ENCODE measurements at regions not wholly inside any gene's neighbourhood (a gene's known extent, or its start where the extent isn't known, plus 50 kb on each side); places are given as distances from the start of the nearest gene placed in this dataset.

DNA sequence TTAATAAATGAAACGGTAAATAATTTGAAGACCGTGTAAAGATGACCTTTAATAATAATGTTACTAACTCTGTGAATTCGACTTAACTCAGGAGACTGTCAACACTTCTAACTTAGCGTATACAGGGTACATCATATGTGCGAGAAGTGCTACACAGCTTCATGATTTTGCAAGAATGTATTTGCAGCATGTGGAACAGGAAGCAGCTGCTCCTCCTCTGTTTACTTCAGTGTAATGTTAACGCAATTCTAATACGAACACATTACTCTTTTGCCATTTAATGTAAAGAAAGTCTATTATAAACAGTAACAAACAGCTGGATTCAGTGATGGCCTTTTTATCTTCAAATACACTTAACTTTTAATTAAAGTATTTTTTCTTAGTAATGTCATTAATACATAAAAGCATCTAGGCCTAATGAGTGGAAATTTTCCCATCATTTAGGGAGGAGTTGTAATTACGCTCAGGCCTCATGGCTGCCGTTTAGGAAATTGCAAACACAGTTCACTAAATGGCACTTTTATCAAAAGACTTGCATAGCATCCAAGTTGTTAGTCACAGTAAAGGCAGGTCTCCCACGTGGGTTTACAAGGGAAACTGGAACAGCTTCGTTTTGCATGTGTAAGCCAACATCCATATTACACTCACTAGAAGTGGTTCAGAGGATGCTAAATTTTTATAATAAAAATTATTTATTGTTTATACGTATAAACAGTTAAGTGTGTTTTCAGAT is 635.7 kb downstream of the FBXO15 start:
- Histone ChIP-seq H4K91ac (ENCODE audit: low read length) (no peak overlapping the region), H3K4me3 (ENCODE audit: insufficient read depth in 1 of 2, low read depth in 1 of 2, low read length in 2 of 2) (no peak overlapping the region), H2AK5ac (ENCODE audit: low read length, severe bottlenecking) (no peak overlapping the region), H2BK120ac (ENCODE audit: low read depth, low read length) (no peak overlapping the region), H2BK15ac (ENCODE audit: low read depth, poor library complexity, severe bottlenecking) (no peak overlapping the region), H3K9ac (ENCODE audit: low read length) (no peak overlapping the region), H3K9me3 (ENCODE audit: control insufficient read depth, low read length) (peaks cover 13% of the 10 kb centered on the region), H3K4me2 (ENCODE audit: low read length, poor library complexity, severe bottlenecking) (no peak overlapping the region), H3K27ac (ENCODE audit: low read length, poor library complexity, severe bottlenecking) (no peak overlapping the region), H3K4me1 (ENCODE audit: control insufficient read depth, insufficient read depth, low read depth, low read length) (no peaks in the 10 kb centered on the region), H3K4ac (ENCODE audit: low read depth in 1 of 2, low read length in 2 of 2) (no peak overlapping the region), H3K14ac (ENCODE audit: low read length in 2 of 2) (no peak overlapping the region), H3K36me3 (ENCODE audit: control insufficient read depth in 1 of 2, insufficient read depth in 2 of 2, low read depth in 1 of 2, low read length in 2 of 2) (no peaks in the 10 kb centered on the region), H2AFZ (ENCODE audit: low read depth, low read length) (no peak overlapping the region), H2BK12ac (ENCODE audit: low read length in 2 of 2) (no peak overlapping the region), H2BK5ac (ENCODE audit: low read depth, low read length, poor library complexity, severe bottlenecking) (no peak overlapping the region), H3K79me1 (replicated peaks; ENCODE audit: low read length, poor library complexity, severe bottlenecking) (no peaks in the 10 kb centered on the region), H3K23ac (ENCODE audit: low read length in 2 of 2) (no peak overlapping the region), H4K8ac (ENCODE audit: low read length) (no peak overlapping the region), H3K18ac (ENCODE audit: low read depth in 1 of 2, low read length in 2 of 2) (peak overlapping the region in 1 of 2 experiments; percentile 19), H3K27me3 (ENCODE audit: control insufficient read depth in 1 of 2, insufficient read depth in 1 of 2, low read length in 2 of 2) (no peaks in the 10 kb centered on the region)
- peak; percentile 34 for DNase-seq
- WGBS = 82% methylated on average over 8 of the region's 12 CpGs

DNA sequence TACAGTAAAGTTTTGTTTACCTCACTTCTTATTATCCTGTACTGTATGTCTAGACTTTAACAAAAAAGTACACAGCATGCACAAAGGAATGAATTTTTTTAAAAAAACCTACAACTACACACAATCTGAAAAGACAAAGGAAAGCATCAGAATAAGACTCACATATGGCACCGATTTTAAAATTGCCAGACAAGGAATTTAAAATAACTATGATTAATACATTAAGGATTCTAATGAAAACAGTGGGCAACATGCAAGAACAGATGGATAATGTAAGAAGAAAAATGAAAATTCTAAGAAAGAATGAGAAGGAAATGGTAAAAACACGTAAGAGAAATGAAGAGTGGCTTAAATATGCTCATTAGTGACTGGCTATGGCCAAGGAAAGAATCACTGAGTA is 638.2 kb downstream of the FBXO15 start:
- no peak overlapping the region for H3K4ac ChIP-seq (ENCODE audit: low read depth in 1 of 2, low read length in 2 of 2)
- H2BK15ac ChIP-seq (ENCODE audit: low read depth, poor library complexity, severe bottlenecking) = no peak overlapping the region
- no peaks in the 10 kb centered on the region for H3K4me1 ChIP-seq (ENCODE audit: control insufficient read depth, insufficient read depth, low read depth, low read length)
- H4K8ac ChIP-seq (ENCODE audit: low read length) = no peak overlapping the region
- no peak overlapping the region for H3K4me2 ChIP-seq (ENCODE audit: low read length, poor library complexity, severe bottlenecking)
- no peak overlapping the region for H4K91ac ChIP-seq (ENCODE audit: low read length)
- H2BK120ac ChIP-seq (ENCODE audit: low read depth, low read length) = no peak overlapping the region
- H3K14ac ChIP-seq (ENCODE audit: low read length in 2 of 2) = no peak overlapping the region
- H3K9ac ChIP-seq (ENCODE audit: low read length) = no peak overlapping the region
- no peak overlapping the region for H2AK5ac ChIP-seq (ENCODE audit: low read length, severe bottlenecking)
- H2AFZ ChIP-seq (ENCODE audit: low read depth, low read length) = no peak overlapping the region
- no peak overlapping the region for H3K23ac ChIP-seq (ENCODE audit: low read length in 2 of 2)
- H3K9me3 ChIP-seq (ENCODE audit: control insufficient read depth, low read length) = peaks cover 8% of the 10 kb centered on the region
- no peak overlapping the region for H2BK5ac ChIP-seq (ENCODE audit: low read depth, low read length, poor library complexity, severe bottlenecking)
- no peak overlapping the region for H3K18ac ChIP-seq (ENCODE audit: low read depth in 1 of 2, low read length in 2 of 2)
- no peak overlapping the region for H3K27ac ChIP-seq (ENCODE audit: low read length, poor library complexity, severe bottlenecking)
- no peak overlapping the region for H3K4me3 ChIP-seq (ENCODE audit: insufficient read depth in 1 of 2, low read depth in 1 of 2, low read length in 2 of 2)
- no peaks in the 10 kb centered on the region for H3K36me3 ChIP-seq (ENCODE audit: control insufficient read depth in 1 of 2, insufficient read depth in 2 of 2, low read depth in 1 of 2, low read length in 2 of 2)
- H2BK12ac ChIP-seq (ENCODE audit: low read length in 2 of 2) = no peak overlapping the region
- no peaks in the 10 kb centered on the region for H3K27me3 ChIP-seq (ENCODE audit: control insufficient read depth in 1 of 2, insufficient read depth in 1 of 2, low read length in 2 of 2)
- 80% methylated on average over 1 of the region's 2 CpGs for WGBS
- no peak for DNase-seq
- no peaks in the 10 kb centered on the region for H3K79me1 ChIP-seq (replicated peaks; ENCODE audit: low read length, poor library complexity, severe bottlenecking)

DNA sequence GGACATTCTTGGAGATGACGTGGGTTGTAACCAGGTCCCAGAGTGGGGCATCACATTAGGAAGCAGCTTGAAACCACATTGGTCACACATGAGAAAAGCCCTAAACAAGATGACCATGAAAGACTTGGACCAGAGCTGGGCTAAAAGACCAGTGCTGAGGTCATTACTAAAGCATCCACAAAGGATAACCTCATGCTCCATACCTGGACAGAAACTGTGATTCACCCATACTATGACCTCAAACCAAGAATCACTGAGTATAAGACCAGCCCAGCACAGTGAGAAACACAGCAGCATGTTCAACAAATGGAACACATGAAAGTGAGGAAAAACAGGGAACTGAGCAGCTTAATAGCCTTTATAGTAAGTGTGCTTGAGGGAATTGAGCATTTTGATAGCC is 635.5 kb upstream of the NETO1 start:
- H3K4me2 ChIP-seq (ENCODE audit: low read length, poor library complexity, severe bottlenecking) = no peak overlapping the region
- H3K4me1 ChIP-seq (ENCODE audit: control insufficient read depth, insufficient read depth, low read depth, low read length) = no peaks in the 10 kb centered on the region
- H2AFZ ChIP-seq (ENCODE audit: low read depth, low read length) = no peak overlapping the region
- no peak overlapping the region for H3K23ac ChIP-seq (ENCODE audit: low read length in 2 of 2)
- no peak overlapping the region for H2BK5ac ChIP-seq (ENCODE audit: low read depth, low read length, poor library complexity, severe bottlenecking)
- no peak for DNase-seq
- no peak overlapping the region for H3K4me3 ChIP-seq (ENCODE audit: insufficient read depth in 1 of 2, low read depth in 1 of 2, low read length in 2 of 2)
- no peak overlapping the region for H2BK12ac ChIP-seq (ENCODE audit: low read length in 2 of 2)
- no peaks in the 10 kb centered on the region for H3K36me3 ChIP-seq (ENCODE audit: control insufficient read depth in 1 of 2, insufficient read depth in 2 of 2, low read depth in 1 of 2, low read length in 2 of 2)
- no peak overlapping the region for H2BK120ac ChIP-seq (ENCODE audit: low read depth, low read length)
- no peak overlapping the region for H3K18ac ChIP-seq (ENCODE audit: low read depth in 1 of 2, low read length in 2 of 2)
- peaks cover 5% of the 10 kb centered on the region for H3K9me3 ChIP-seq (ENCODE audit: control insufficient read depth, low read length)
- no peaks in the 10 kb centered on the region for H3K79me1 ChIP-seq (replicated peaks; ENCODE audit: low read length, poor library complexity, severe bottlenecking)
- H4K91ac ChIP-seq (ENCODE audit: low read length) = no peak overlapping the region
- no peak overlapping the region for H4K8ac ChIP-seq (ENCODE audit: low read length)
- 0% methylated on average over 1 of the region's 1 CpG for WGBS
- no peak overlapping the region for H2BK15ac ChIP-seq (ENCODE audit: low read depth, poor library complexity, severe bottlenecking)
- H3K27ac ChIP-seq (ENCODE audit: low read length, poor library complexity, severe bottlenecking) = no peak overlapping the region
- no peaks in the 10 kb centered on the region for H3K27me3 ChIP-seq (ENCODE audit: control insufficient read depth in 1 of 2, insufficient read depth in 1 of 2, low read length in 2 of 2)
- H3K4ac ChIP-seq (ENCODE audit: low read depth in 1 of 2, low read length in 2 of 2) = no peak overlapping the region
- no peak overlapping the region for H2AK5ac ChIP-seq (ENCODE audit: low read length, severe bottlenecking)
- H3K14ac ChIP-seq (ENCODE audit: low read length in 2 of 2) = no peak overlapping the region
- no peak overlapping the region for H3K9ac ChIP-seq (ENCODE audit: low read length)

DNA sequence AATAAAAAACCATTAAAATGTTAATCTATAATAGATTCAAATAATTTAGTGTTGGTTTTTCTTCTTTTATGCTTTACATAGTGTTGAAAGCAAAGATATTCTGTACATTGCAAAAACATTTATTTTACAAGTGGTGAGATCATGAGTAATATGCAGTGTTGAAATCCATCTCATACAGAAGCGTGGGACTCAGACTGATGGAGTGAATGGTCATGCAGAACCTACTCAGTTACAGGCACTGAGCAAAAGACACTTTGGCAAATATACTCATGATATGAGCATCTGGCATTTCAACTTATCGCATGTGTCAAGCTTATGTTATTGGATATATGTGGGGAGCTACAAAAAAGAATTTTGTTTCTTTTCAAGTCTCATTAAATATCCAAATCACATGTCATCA is 620.2 kb upstream of the NETO1 start:
- Histone ChIP-seq H3K4ac (ENCODE audit: low read depth in 1 of 2, low read length in 2 of 2) (no peak overlapping the region), H3K27ac (ENCODE audit: low read length, poor library complexity, severe bottlenecking) (no peak overlapping the region), H3K4me2 (ENCODE audit: low read length, poor library complexity, severe bottlenecking) (no peak overlapping the region), H3K14ac (ENCODE audit: low read length in 2 of 2) (no peak overlapping the region), H3K79me1 (replicated peaks; ENCODE audit: low read length, poor library complexity, severe bottlenecking) (no peaks in the 10 kb centered on the region), H2BK15ac (ENCODE audit: low read depth, poor library complexity, severe bottlenecking) (no peak overlapping the region), H3K9me3 (ENCODE audit: control insufficient read depth, low read length) (no peaks in the 10 kb centered on the region), H4K91ac (ENCODE audit: low read length) (no peak overlapping the region), H3K23ac (ENCODE audit: low read length in 2 of 2) (no peak overlapping the region), H3K4me3 (ENCODE audit: insufficient read depth in 1 of 2, low read depth in 1 of 2, low read length in 2 of 2) (no peak overlapping the region), H3K9ac (ENCODE audit: low read length) (no peak overlapping the region), H2BK12ac (ENCODE audit: low read length in 2 of 2) (no peak overlapping the region), H2AK5ac (ENCODE audit: low read length, severe bottlenecking) (no peak overlapping the region), H3K18ac (ENCODE audit: low read depth in 1 of 2, low read length in 2 of 2) (no peak overlapping the region), H3K36me3 (ENCODE audit: control insufficient read depth in 1 of 2, insufficient read depth in 2 of 2, low read depth in 1 of 2, low read length in 2 of 2) (no peaks in the 10 kb centered on the region), H2AFZ (ENCODE audit: low read depth, low read length) (no peak overlapping the region), H2BK5ac (ENCODE audit: low read depth, low read length, poor library complexity, severe bottlenecking) (no peak overlapping the region), H2BK120ac (ENCODE audit: low read depth, low read length) (no peak overlapping the region), H3K4me1 (ENCODE audit: control insufficient read depth, insufficient read depth, low read depth, low read length) (no peaks in the 10 kb centered on the region), H4K8ac (ENCODE audit: low read length) (no peak overlapping the region), H3K27me3 (ENCODE audit: control insufficient read depth in 1 of 2, insufficient read depth in 1 of 2, low read length in 2 of 2) (no peaks in the 10 kb centered on the region)
- WGBS = 69% methylated on average over 1 of the region's 2 CpGs
- no peak for DNase-seq
